NCI-H2107 (cell line): ENCODE measurements at regions not wholly inside any gene's neighbourhood (a gene's known extent, or its start where the extent isn't known, plus 50 kb on each side); places are given as distances from the start of the nearest gene placed in this dataset.
"Not testable (repeated sequence)": the region's sequence is repeated elsewhere in the genome, so short reads cannot be mapped to it uniquely, and the experiment has no call there.

Source experiments
- DNase-seq: peaks from one replicate; lab custom pipeline; 2025; lab: John Stamatoyannopoulos, UW

DNA sequence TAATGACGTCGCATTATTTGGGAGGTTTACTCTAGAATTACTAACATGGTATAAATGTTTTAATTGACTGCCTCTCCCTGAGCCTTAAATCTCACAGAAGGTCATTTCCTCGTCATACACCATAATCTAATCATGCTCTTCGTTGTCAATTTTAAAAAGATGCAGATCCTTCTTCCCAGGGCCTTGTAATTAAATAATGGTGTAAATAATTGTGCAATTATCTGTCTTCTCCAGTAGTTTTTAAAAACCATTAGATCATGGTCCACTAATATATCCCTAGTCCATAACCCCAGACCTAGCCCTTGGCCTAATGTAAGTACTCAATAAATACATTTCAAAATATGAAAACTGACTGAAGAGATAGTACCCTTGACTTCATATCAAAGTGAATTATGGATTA, 181.5 kb upstream of the GNAI1 start:
- no peak for DNase-seq

DNA sequence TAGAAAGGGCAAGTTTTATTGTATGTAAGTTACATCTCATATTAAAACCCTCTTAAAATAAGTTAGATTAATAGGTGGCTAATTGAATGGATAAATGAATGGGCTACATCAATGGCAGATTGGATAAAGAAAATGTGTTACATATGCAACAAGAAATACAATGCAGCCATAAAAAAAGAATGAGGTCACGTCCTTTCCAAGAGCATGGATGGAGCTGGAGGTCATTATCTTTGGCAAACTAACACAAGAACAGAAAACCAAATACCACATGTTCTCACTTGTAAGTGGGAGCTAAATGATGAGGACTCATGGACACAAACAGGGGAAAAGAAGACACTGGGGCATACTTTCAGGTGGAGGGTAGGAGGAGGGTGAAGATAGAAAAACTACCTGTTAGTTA, 182.2 kb upstream of the GNAI1 start:
- no peak for DNase-seq

DNA sequence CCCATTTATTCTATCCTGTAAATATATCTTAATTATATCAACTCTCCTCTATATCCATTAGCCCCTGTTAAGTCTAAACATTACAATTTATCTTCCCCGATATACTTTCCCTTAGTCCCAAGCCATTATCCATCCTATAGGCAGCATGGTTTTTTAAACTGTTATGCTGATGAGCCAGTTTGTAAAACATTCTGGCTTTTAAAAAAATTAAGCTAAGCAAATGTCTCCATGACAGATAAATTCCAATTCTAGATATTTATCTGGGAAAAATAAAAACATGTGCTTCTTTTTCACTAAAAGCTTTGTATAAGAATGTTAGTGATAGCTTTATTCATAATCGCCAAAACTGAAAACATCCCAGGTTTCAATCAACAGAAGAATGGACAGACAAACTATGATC, 183.2 kb upstream of the GNAI1 start:
- no peak for DNase-seq

DNA sequence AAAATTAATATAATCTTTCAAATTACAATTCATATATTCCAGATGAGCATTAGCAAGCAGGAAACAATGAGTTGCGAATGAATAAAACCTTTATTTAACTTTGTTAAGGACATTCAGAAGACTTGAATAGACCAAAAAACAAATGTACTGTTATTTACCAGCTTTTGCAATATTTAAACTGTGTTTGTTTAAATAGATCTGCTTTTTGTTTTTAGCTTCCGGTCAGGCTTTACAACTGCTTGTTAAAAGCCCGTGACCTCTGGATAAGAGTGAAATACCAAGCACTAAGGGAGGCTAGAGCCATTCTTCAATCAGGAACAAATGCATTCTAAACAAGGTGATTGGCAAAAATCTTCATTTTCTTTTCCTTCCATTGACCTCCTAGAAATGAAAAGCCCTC, 184.9 kb upstream of the GNAI1 start:
- DNase-seq: no peak

DNA sequence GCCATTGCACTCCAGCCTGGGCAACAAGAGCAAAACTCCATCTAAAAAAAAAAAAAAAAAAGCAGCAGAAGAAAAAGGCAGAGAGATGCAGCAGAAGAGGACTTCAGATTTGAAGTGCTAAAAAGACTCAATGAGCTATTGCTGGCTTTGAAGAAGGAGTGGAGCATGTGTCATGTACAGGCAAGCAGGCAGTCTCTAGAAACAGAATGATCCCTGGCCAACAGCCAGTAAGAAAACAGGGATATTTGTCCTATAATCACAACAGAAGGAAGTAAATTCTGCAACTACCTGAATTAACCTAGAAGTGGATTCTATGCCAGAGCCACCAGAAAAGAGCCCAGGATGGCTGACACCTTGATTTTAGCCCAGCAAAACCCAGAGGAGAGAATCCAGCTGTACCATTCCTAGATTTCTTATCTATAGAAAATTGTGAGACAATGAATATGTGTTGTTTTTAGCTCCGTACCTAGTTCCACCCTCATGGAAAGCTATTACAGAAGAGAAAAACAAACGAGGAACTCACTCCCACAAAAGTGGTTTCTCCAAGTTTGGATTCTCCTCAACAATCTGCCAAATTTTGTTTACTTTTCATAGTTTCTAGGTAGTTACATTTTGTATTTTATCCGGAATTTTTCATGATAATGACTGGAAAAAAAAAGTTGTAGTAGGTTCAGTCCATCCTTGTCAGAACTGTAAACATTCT, 198.2 kb upstream of the GNAI1 start:
- DNase-seq: no peak

DNA sequence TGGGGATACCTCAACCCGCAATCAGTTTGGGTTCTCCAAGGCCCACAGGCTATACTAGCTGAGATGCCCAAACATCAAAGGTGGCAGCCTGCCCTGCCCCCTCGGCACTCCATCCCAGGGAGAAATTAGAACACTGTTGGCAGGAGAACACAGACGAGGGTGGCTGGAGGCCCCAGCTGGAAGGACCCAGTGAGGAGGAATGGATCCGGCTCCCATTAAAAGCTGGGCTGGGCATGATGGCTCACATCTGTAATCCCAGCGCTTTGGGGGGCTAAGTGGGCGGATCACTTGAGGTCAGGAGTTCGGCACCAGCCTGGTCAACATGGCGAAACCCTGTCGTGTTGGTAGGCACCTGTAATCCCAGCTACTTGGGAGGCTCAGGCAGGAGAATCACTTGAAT, 199.9 kb upstream of the GNAI1 start:
- no peak for DNase-seq

DNA sequence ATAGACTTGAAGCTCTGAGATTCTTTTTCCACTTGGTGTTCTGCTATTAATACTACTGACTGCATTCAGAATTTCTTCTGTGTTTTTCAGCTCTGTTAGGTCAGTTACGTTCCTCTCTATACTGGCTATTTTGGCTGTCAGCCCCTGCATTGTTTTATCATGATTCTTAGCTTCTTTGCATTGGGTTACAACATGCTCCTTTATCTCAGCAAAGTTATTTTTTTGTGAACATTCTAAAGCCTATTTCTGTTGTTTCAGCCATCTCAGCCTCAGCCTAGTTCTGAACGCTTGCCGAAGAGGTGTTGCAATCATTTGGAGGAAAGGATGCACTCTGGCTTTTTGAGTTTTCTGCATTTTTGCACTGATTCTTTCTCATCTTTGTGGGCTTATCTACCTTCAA, 201.5 kb upstream of the GNAI1 start:
- DNase-seq: no peak

DNA sequence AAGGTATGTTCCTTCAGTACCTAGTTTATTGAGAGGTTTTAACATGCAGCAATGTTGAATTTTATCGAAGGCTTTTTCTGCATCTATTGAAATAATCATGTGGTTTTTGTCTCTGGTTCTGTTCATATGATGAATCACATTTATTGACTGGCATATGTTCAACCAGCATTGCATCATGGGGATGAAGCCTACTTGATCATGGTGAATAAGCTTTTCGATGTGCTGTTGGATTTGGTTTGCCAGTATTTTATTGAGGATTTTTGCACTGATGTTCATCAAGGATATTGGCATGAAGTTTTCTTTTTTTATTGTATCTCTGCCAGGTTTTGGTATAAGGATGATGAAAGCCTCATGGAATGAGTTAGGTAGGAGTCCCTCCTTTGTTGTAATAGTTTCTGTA, 204.0 kb upstream of the GNAI1 start:
- no peak for DNase-seq

DNA sequence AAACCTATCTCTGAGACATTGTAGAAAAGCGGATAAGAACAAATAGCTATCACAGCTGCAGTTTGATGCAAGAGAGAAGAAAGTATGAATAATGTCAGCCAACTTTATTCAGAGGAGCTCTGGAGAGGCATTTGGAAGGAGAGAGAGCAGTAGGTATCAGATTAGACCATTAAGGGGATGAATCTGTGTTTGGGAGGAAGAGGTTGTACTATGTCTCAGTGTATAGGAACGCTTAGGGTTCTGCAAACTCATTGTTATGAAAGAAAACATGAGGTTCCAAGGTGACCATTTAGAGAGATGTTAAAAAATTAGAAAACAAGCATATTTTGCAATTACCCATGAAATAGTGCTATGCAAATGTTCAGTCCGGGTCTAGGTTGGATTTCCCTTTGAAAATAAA, 207.5 kb upstream of the GNAI1 start:
- no peak for DNase-seq

DNA sequence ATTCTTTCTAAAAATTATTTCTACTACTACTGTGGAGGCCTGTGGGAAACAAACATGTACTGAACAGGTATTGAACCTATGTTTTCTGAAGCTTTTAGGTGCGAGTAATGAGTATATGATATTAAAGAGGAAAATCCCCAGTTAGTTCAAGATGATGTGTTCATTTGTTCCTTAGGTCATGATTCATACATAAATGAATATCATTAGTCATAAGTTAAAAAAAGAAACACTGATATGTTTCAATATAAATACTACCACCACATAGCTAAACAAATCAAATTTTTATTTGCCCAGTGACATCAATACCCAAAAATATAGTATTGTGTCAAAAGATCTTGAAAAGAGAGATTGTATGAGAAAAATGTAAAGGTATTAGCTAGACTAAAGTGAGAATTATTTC, 210.7 kb upstream of the GNAI1 start:
- DNase-seq: no peak

DNA sequence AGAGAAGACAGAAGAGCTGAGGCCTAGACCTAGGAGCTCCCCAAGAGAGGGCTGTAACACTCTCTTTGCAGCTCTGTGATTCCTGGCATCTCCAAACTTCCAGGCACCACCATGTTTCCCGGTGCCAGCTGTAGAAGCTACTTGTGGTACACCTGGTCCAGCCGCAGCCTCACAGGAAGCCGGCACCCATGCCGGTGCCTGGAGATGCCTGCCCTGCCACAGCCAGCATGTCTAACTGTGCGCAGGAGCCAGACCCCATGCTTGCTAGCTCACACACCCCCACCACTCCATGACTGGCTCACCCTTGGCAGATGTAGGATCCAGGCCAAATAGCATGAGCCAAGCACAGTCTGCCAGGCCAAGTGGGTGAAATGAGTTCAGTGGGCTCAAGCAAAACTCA, 211.7 kb upstream of the GNAI1 start:
- DNase-seq: no peak

DNA sequence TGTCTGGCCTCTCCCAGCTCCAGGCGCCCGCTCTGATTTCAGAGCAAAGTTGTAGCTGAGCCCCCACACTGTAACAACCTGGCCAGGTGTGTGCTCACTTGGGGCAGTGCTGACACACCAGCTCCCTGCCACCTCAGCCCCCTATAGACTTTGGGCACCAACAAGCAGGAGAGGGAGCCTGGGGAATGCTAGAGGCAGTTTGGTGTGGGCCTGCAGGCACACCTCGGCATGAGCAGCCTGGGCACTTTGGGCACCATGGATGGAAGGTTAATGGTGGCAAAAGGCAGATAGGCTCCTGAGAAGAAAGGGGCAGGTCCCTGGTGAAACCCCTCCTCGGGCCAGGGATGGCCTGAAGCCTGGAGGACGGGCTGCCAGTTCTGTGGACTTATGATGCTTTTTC, 212.7 kb upstream of the GNAI1 start:
- DNase-seq: no peak

DNA sequence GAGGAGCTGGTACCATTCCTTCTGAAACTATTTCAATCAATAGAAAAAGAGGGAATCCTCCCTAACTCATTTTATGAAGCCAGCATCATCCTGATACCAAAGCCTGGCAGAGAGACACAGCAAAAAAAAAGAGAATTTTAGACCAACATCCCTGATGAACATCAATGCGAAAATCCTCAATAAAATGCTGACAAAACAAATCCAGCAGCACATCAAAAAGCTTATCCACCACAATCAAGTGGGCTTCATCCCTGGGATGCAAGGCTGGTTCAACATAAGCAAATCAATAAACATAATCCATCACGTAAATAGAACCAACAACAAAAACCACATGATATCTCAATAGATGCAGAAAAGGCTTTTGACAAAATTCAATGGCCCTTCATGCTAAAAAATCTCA, 216.0 kb upstream of the GNAI1 start:
- DNase-seq: not testable (repeated sequence)

DNA sequence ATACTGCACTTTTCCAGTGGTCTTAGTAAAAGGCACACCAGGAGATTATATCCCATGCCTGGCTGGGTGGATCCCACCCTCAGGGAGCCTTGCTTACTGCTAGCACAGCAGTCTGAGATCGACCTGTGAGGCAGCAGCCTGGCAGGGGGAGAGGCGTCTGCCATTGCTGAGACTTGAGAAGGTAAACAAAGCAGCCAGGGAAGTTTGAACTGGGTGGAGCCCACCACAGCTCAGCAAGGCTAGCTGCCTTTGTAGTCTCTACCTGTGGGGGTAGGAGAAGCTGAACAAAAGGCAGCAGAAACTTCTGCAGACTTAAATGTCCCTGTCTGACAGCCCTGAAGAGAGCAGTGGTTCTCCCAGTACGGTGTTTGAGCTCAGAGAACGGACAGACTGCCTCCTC, 219.3 kb upstream of the GNAI1 start:
- not testable (repeated sequence) for DNase-seq

DNA sequence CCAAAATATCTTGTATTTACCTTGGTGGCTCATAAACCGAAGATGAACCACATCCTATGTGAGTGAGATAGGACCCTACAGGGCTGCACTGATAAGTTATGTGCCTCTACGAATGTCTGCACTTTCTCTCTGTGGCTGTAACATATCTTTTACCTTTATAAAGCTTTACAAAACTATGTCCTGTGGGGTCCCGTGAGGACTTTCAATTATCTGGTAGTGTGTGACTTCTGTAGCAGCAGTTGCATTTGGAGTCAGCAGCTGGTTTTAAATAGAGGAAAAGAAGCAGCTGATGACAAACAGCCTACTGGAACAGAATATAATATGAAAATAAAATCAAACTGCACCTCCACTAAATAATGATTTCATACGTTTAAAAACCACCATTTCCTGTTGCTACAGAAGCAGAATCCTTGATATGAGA, 222.4 kb upstream of the GNAI1 start:
- DNase-seq: no peak

DNA sequence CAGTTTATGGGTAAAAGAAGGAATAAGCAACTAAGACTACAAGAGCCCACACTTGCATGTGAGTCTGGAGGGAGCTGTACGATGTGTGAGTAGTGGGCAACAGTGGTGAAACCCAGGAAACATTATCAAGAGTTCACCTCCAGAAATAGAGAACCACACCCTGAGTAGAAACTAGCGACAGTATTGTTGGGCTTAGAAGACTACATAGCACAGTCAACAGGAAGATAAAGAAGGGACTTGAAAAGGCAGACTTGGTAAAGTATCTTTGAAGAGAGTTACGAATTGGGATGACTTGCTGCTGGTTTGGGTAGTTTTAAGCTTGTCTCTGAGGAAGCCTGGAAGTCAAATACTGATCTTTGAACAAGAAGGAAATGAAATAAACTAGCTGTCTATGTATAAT, 223.2 kb upstream of the GNAI1 start:
- no peak for DNase-seq

DNA sequence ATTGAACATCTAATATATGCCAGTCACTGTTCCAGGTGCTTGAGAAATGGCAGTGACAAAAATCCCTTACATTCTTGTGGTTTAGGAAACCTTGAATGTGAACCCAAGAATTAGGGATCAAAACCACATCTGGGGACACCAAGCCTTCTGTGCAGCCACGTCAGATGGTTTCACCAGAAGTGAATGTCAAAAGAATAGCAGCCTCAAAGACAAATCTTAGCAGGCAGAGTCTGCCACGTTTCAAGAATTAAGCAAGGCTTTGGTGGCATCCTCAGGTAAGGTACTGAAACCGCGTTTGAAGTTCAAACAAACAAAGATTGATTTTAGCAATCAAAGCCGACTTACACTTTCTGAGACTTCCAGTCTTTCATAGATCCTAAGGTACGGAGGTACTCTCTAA, 225.5 kb upstream of the GNAI1 start:
- DNase-seq: no peak

DNA sequence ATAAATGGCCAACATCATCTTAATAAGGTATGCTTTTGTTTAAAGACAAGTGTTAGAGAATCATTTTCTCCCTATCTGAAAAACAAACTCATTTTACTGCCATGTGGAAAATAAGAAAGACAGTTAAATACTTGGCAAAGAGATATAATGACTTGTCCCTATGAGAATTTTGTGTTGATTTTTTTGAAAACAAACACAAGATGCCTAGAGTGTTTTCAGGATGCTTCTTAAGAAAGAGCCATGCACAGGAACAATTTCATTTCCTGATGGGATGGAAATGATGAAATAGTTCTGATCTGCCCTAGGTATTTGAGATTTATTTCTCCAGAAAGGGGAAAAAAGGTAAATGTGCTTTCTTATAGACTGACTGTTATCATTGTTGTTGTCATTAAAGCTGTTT, 237.5 kb upstream of the GNAI1 start:
- no peak for DNase-seq

DNA sequence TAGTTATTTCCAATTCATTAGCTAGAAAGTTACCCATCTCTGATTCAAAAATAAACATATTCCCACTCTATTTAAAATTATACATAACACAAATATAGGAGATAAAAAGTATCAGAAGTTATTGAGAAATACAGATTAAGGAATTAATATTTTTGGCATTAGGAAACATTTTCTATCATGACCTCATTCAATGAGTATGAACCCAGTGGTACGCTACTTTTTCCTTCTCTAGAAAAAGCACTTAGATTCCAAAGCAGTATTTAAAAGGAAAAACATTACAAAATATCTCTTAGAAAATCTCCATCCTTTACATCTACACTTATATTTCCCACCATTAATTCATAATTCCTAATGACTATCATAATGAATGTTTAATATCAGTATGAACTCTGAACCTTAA, 240.6 kb upstream of the GNAI1 start:
- DNase-seq: no peak

DNA sequence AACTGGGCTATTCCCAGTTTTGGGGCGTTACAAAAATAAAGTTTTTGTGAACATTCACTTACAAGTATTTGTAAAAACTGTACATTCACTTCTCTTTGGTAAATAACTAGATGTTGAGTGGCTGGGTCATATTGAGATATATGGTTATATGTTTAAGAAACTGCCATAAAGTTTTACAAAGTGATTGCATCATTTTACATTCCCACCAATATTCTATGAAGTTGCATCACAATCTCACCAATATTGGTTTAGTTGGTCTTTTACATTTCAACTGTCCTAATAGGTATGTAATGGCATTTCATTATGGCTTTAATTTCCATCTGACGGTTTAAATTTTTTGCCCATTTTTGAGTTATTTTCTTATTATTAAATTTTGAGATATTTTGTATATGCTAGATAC, 251.7 kb upstream of the GNAI1 start:
- no peak for DNase-seq

DNA sequence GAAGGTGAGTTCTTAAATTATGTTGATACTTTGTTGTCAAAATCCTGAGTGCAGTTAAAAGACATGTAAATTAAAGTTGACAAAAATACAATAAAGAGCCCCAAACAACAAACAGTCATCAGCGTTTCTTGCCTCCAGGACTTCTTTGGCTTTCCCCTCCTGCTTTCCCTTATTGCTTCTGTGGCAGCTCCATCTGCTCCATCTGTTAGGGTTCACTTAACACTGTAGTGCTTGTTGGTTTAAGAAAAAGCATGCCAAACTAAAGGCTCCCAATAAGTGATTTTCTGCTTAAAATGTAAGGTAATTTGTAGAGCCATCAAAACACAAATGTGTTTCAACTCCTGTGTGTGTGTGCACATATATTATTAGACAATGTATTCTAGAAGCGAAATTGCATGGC, 254.3 kb upstream of the GNAI1 start:
- DNase-seq: no peak

DNA sequence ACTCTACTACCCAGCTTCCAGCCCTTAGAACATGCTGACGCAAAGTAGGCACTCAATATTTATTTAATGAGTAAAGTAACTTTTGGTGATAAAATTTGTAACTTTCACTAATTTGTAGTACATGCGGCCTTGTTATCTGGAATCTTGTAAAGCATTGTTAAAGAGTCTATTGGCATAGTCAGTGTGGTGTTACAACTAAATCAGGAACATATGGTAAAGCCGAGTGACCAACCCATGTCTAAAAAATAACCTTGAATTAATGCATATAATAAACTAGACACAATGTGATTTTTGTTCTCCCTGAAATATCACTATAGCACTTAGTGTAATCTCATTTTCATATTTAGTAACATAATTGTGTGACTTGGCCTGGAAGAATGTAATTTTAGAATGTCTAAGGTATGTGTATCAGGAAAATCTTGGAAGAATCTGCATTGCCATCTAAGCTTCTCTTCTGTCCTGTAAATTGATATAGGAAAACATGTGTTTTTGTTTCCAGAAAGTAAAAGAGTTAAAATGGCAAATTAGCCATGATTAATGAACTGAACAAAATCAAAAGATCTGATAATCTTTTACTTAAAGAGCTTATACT, 256.7 kb upstream of the GNAI1 start:
- DNase-seq: no peak

DNA sequence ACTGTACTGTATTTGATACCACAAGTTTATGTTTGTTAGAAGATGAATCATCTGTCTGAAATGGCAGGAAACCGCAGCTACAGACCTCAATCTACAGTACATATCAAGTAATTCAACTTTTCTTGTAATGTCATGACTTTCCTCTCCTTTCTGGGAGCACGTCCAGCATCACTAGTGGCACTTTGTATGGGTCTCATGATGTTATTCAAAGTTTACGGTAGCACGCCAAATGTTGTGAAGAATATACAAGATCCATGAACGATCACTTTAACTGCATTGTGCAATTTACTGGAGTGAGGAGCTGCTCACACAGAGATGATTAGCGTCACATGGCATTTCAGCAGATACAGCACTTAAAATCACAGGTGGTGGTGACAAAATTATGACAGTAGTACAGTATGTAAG, 257.8 kb upstream of the GNAI1 start:
- DNase-seq: no peak

DNA sequence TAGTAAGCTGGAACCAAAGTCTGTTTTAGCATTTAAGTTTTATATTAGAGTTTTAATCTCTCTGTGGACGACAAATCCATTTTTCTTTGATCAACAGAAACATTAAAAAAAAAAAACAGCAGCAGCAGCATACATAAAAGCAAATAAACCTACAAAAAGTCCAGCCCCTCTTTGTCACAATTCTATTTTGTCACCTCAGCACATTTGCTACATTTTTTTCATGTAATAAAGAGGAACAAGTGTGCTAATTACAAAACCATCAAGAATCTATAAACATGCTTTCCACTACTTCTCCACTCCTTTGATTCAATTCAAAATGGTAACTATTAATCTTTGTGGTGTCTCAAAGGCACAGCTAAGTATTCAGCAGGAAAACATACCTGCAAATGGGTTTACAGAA, 259.8 kb upstream of the GNAI1 start:
- no peak for DNase-seq
